Endothelial cell of umbilical vein (primary cell): ENCODE measurements at regions not wholly inside any gene's neighbourhood (a gene's known extent, or its start where the extent isn't known, plus 50 kb on each side); places are given as distances from the start of the nearest gene placed in this dataset.

Experiments
- BruUV-seq: library from RNA; stranded (reverse); fragments of 400-500 nt; replicated peaks from 2 replicates; lab custom pipeline; 2021; lab: Mats Ljungman, UMichigan
- CTCF ChIA-PET: fragments of 300-600, 350-600 bp; sonication (Branson Sonifier 250); formaldehyde crosslinking; loops from one replicate; lab custom pipeline; 2021; ENCODE audit warnings: antibody characterized with exemption, inconsistent platforms; lab: Charles Lee
- POLR2A ChIA-PET: fragments of 300-600, 350-600 bp; sonication (Branson Sonifier 250); formaldehyde crosslinking; loops from one replicate; lab custom pipeline; 2021; ENCODE audit warnings: antibody characterized with exemption, inconsistent platforms; lab: Charles Lee
- DNase-seq: peaks from one replicate; pipeline ENCODE4 v3.0.0-alpha.2; 2011; ENCODE audit warnings: low read depth, low spot score
- FAIRE-seq: peaks from 2 replicates; lab custom pipeline; 2011; peaks lifted over from hg19 to GRCh38; lab: Jason Lieb, UNC
- H2AFZ ChIP-seq: 2 replicates; pipeline ENCODE4 v1.6.0; 2012; ENCODE audit warnings: low read depth, low read length, control low read depth, inconsistent platforms
- H3K27ac ChIP-seq: 2 replicates; pipeline ENCODE4 v1.5.1; 2011; ENCODE audit warnings: low read depth, mild to moderate bottlenecking, control low read depth, low read length, moderate library complexity; ENCODE audit not compliant: insufficient read depth
- H3K27me3 ChIP-seq, 2 experiments: 2 replicates each; pipeline versions ENCODE4 v1.6.0 to v1.6.1; 2011; ENCODE audit warnings: low read length in 2 of 2, mixed read lengths in 1 of 2; ENCODE audit not compliant: control insufficient read depth in 2 of 2, insufficient read depth in 2 of 2
- H3K36me3 ChIP-seq, 2 experiments: 2 replicates in 1 of 2; 3 replicates in 1 of 2; pipeline ENCODE4 v1.5.1; 2011; ENCODE audit warnings: low read length in 2 of 2, mild to moderate bottlenecking in 1 of 2, moderate library complexity in 1 of 2; ENCODE audit not compliant: control insufficient read depth in 2 of 2, insufficient read depth in 2 of 2; ENCODE audit errors: extremely low read depth in 1 of 2
- H3K4me1 ChIP-seq: 3 replicates; pipeline ENCODE4 v1.5.1; 2011; ENCODE audit warnings: mild to moderate bottlenecking, low read length; ENCODE audit not compliant: control insufficient read depth, insufficient read depth; ENCODE audit errors: extremely low read depth
- H3K4me2 ChIP-seq: 2 replicates; pipeline ENCODE4 v1.6.1; 2011; ENCODE audit warnings: low read length, control low read depth, mixed read lengths; ENCODE audit not compliant: insufficient read depth
- H3K4me3 ChIP-seq, 3 experiments: fragments of 200-600 bp in 1 of 3; sonication (generic), shearing (Covaris generic) in 1 of 3; replicated peaks in 1 of 3; 2 replicates each; pipeline ENCODE4 v1.5.1; 2011 to 2016; ENCODE audit warnings: control low read depth in 3 of 3, low read length in 3 of 3, mild to moderate bottlenecking in 2 of 3, inconsistent platforms in 1 of 3, low read depth in 1 of 3, moderate library complexity in 1 of 3; ENCODE audit not compliant: insufficient read depth in 1 of 3
- H3K79me2 ChIP-seq: 2 replicates; pipeline ENCODE4 v1.6.0; 2012; ENCODE audit warnings: low read length, inconsistent platforms; ENCODE audit not compliant: control insufficient read depth, insufficient read depth
- H3K9ac ChIP-seq: replicated peaks from 2 replicates; pipeline ENCODE3; 2011; ENCODE audit warnings: low read length, control low read depth; ENCODE audit not compliant: insufficient read depth; ENCODE audit errors: extremely low read depth
- H3K9me1 ChIP-seq: replicated peaks from 3 replicates; pipeline ENCODE4 v1.6.0; 2011; ENCODE audit warnings: mild to moderate bottlenecking, low read length; ENCODE audit not compliant: control insufficient read depth, insufficient read depth; ENCODE audit errors: extremely low read depth
- H3K9me3 ChIP-seq: replicated peaks from 2 replicates; pipeline ENCODE4 v1.5.1; 2012; ENCODE audit warnings: low read length, inconsistent platforms; ENCODE audit not compliant: control insufficient read depth, insufficient read depth
- H4K20me1 ChIP-seq: replicated peaks from 2 replicates; pipeline ENCODE3; 2011; ENCODE audit warnings: mild to moderate bottlenecking, low read length; ENCODE audit not compliant: control insufficient read depth, insufficient read depth; ENCODE audit errors: extremely low read depth
- EZH2 ChIP-seq: IDR thresholded peaks from 2 replicates; pipeline ENCODE4 v1.6.1; 2012; ENCODE audit warnings: borderline replicate concordance, low read depth, mild to moderate bottlenecking, moderate library complexity, low read length, inconsistent platforms; ENCODE audit not compliant: severe bottlenecking
- FOS ChIP-seq: IDR thresholded peaks from 2 replicates; pipeline ENCODE4 v1.6.1; 2011; ENCODE audit warnings: mild to moderate bottlenecking, low read length, moderate library complexity, borderline replicate concordance; ENCODE audit not compliant: insufficient read depth
- GATA2 ChIP-seq: IDR thresholded peaks from 2 replicates; pipeline ENCODE4 v1.7.0; 2011; ENCODE audit warnings: low read depth, mild to moderate bottlenecking, moderate library complexity, mixed read lengths, low read length; ENCODE audit not compliant: insufficient read length, insufficient read depth
- JUN ChIP-seq: IDR thresholded peaks from 2 replicates; pipeline ENCODE4 v1.6.1; 2011; ENCODE audit warnings: borderline replicate concordance, low read depth; ENCODE audit not compliant: insufficient read length, insufficient read depth
- MAX ChIP-seq: IDR thresholded peaks from 2 replicates; pipeline ENCODE4 v1.6.1; 2011; ENCODE audit not compliant: insufficient read depth, insufficient read length
- MYC ChIP-seq: IDR thresholded peaks from one replicate; pipeline ENCODE4 v1.6.1; 2011; ENCODE audit warnings: mild to moderate bottlenecking, low read depth, low read length
- POLR2A ChIP-seq: IDR thresholded peaks from 2 replicates; pipeline ENCODE4 v1.6.1; 2012; ENCODE audit warnings: low read depth, mild to moderate bottlenecking, control low read depth, low read length
- POLR2AphosphoS5 ChIP-seq: IDR thresholded peaks from 2 replicates; pipeline ENCODE4 v1.6.1; 2012; ENCODE audit warnings: low read depth, mild to moderate bottlenecking, control low read depth, low read length, moderate library complexity; ENCODE audit not compliant: insufficient read depth
- dilution Hi-C: fragments of 300-500 bp; cut with MboI; formaldehyde crosslinking; loops from one replicate; pipeline ENCODE4 v1.15.0; 2019; ENCODE audit warnings: low sequenced_read_pairs; ENCODE audit not compliant: extremely low pct_ligation_motif_present
- intact Hi-C: fragments of 100-400 bp; cut with micrococcal nuclease; formaldehyde crosslinking; loops from one replicate; pipeline ENCODE4 v1.10.0; 2022
- TF ChIP-seq, protein P1 (sequence below), 2 donors: IDR thresholded peaks; 1 replicate in 1 of 2; 2 replicates in 1 of 2; pipeline ENCODE4 v1.5.1; 2011; ENCODE audit warnings: low read length in 2 of 2, mild to moderate bottlenecking in 2 of 2, moderate library complexity in 2 of 2, control low read depth in 1 of 2, inconsistent platforms in 1 of 2, low read depth in 1 of 2; ENCODE audit not compliant: insufficient read depth in 1 of 2; ENCODE audit errors: extremely low read depth in 1 of 2

- dilution Hi-C loops: no loop called here
- CTCF ChIA-PET: no interaction called here
These were observed 201.1 kb downstream of the TLE3 start for GRCh38 chr15:69896606-69897005.

More at GRCh38 chr15:69896606-69897005, 201.1 kb downstream of the TLE3 start:
- Histone ChIP-seq H4K20me1 (no peaks in the 10 kb centered on the region), H3K79me2 (no peaks in the 10 kb centered on the region), H3K9me3 (no peaks in the 10 kb centered on the region), H3K4me2 (no peak overlapping the region), H3K9ac (no peak overlapping the region), H3K4me1 (no peaks in the 10 kb centered on the region), H3K27me3 (no peaks in the 10 kb centered on the region), H2AFZ (no peak overlapping the region), H3K36me3 (no peaks in the 10 kb centered on the region), H3K4me3 (no peak overlapping the region), H3K9me1 (no peaks in the 10 kb centered on the region), H3K27ac (no peak overlapping the region)
- no peak for DNase-seq
- TF ChIP-seq MYC (no peak), GATA2 (no peak), FOS (no peak), MAX (no peak), POLR2A (no peak), EZH2 (no peak), JUN (no peak), POLR2AphosphoS5 (no peak)
- TF ChIP-seq, protein P1, sequence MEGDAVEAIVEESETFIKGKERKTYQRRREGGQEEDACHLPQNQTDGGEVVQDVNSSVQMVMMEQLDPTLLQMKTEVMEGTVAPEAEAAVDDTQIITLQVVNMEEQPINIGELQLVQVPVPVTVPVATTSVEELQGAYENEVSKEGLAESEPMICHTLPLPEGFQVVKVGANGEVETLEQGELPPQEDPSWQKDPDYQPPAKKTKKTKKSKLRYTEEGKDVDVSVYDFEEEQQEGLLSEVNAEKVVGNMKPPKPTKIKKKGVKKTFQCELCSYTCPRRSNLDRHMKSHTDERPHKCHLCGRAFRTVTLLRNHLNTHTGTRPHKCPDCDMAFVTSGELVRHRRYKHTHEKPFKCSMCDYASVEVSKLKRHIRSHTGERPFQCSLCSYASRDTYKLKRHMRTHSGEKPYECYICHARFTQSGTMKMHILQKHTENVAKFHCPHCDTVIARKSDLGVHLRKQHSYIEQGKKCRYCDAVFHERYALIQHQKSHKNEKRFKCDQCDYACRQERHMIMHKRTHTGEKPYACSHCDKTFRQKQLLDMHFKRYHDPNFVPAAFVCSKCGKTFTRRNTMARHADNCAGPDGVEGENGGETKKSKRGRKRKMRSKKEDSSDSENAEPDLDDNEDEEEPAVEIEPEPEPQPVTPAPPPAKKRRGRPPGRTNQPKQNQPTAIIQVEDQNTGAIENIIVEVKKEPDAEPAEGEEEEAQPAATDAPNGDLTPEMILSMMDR (IDR thresholded peaks at IDR 0.05; ENCODE audit: extremely low read depth in 1 of 2, insufficient read depth in 1 of 2, low read depth in 1 of 2, low read length in 2 of 2): no peak
- intact Hi-C loops: no loop called here
- no peak for FAIRE-seq
- BruUV-seq: no TSS peak
- POLR2A ChIA-PET: no interaction called here
